GM12878 (cell line): ENCODE measurements at regions not wholly inside any gene's neighbourhood (a gene's known extent, or its start where the extent isn't known, plus 50 kb on each side); places are given as distances from the start of the nearest gene placed in this dataset.

ENCODE experiments used
- ATAC-seq: fragments of 200-7000 bp; cut with Tn5 transposase; 3 replicates; pipeline ENCODE4 v1.9.1; 2020; ENCODE audit warnings: mild to moderate bottlenecking, moderate library complexity
- BruUV-seq: library from RNA; stranded (reverse); fragments of 400-500 nt; replicated peaks from 2 replicates; lab custom pipeline; 2021; lab: Mats Ljungman, UMichigan
- CTCF ChIA-PET: fragments of 300-600 bp; sonication (Branson Sonifier 250); formaldehyde crosslinking; extraction: SDS; loops from one replicate; lab custom pipeline; 2021; ENCODE audit warnings: inconsistent platforms; lab: Yijun Ruan, JAX
- POLR2A ChIA-PET: fragments of 350-600 bp; formaldehyde crosslinking; extraction: SDS; loops from one replicate; lab custom pipeline; 2021; ENCODE audit warnings: inconsistent platforms; lab: Charles Lee
- RAD21 ChIA-PET: fragments of 300-600 bp; sonication (Branson Sonifier 250); formaldehyde crosslinking; loops from one replicate; lab custom pipeline; 2023; ENCODE audit warnings: antibody characterized with exemption; ENCODE audit not compliant: unreplicated experiment; lab: Charles Lee
- SMC1A ChIA-PET: fragments of 300-600 bp; sonication (Branson Sonifier 250); formaldehyde crosslinking; loops from one replicate; lab custom pipeline; 2023; ENCODE audit not compliant: unreplicated experiment, uncharacterized antibody; lab: Charles Lee
- DNase-seq: peaks from one replicate; pipeline ENCODE4 v3.0.0-alpha.2; 2011; ENCODE audit warnings: low read depth, low spot score
- FAIRE-seq: peaks from 3 replicates; lab custom pipeline; 2011; peaks lifted over from hg19 to GRCh38; lab: Jason Lieb, UNC
- H2AFZ ChIP-seq: 2 replicates; pipeline ENCODE4 v1.6.0; 2011; ENCODE audit warnings: low read depth, low read length, control low read depth; ENCODE audit not compliant: control insufficient read depth
- H3K27ac ChIP-seq: 2 replicates; pipeline ENCODE4 v1.5.1; 2011; ENCODE audit warnings: control low read depth; ENCODE audit not compliant: control insufficient read depth, insufficient read depth
- H3K27me3 ChIP-seq, 2 experiments: replicated peaks in 1 of 2; 2 replicates each; pipeline versions ENCODE4 v1.6.0 to v1.6.1; 2011; ENCODE audit warnings: low read length in 1 of 2; ENCODE audit not compliant: control insufficient read depth in 2 of 2, insufficient read depth in 2 of 2
- H3K36me3 ChIP-seq, 2 experiments: 2 replicates each; pipeline ENCODE4 v1.5.1; 2011; ENCODE audit warnings: low read length in 1 of 2; ENCODE audit not compliant: control insufficient read depth in 2 of 2, insufficient read depth in 2 of 2
- H3K4me1 ChIP-seq: 2 replicates; pipeline ENCODE4 v1.6.1; 2011; ENCODE audit warnings: mild to moderate bottlenecking, low read length, moderate library complexity, mixed read lengths; ENCODE audit not compliant: control insufficient read depth, insufficient read depth
- H3K4me2 ChIP-seq: 2 replicates; pipeline ENCODE4 v1.6.0; 2011; ENCODE audit warnings: control low read depth; ENCODE audit not compliant: control insufficient read depth, insufficient read depth
- H3K4me3 ChIP-seq: fragments of 200-600 bp; sonication (generic); 2 replicates; pipeline ENCODE4 v1.5.1; 2016
- H3K79me2 ChIP-seq: 2 replicates; pipeline ENCODE4 v1.6.0; 2011; ENCODE audit warnings: low read length; ENCODE audit not compliant: control insufficient read depth, insufficient read depth
- H3K9ac ChIP-seq: 2 replicates; pipeline ENCODE4 v1.8.0; 2011; ENCODE audit warnings: low read length, control low read depth, mixed read lengths; ENCODE audit not compliant: control insufficient read depth, insufficient read depth
- H3K9me3 ChIP-seq: replicated peaks from 3 replicates; pipeline ENCODE4 v1.5.1; 2011; ENCODE audit warnings: mild to moderate bottlenecking, low read length; ENCODE audit not compliant: control insufficient read depth, insufficient read depth
- H4K20me1 ChIP-seq: 2 replicates; pipeline ENCODE4 v1.6.0; 2011; ENCODE audit not compliant: control insufficient read depth, insufficient read depth
- ATF3 ChIP-seq: IDR thresholded peaks from 2 replicates; pipeline ENCODE4 v1.6.1; 2011; ENCODE audit warnings: low read depth, mild to moderate bottlenecking, low read length, moderate library complexity, borderline replicate concordance; ENCODE audit errors: extremely low read depth
- BCL3 ChIP-seq: IDR thresholded peaks from 2 replicates; pipeline ENCODE4 v1.6.1; 2011; ENCODE audit warnings: borderline replicate concordance, low read depth, mild to moderate bottlenecking, moderate library complexity, low read length; ENCODE audit not compliant: insufficient read depth, poor library complexity, severe bottlenecking
- CBFB ChIP-seq: IDR thresholded peaks from 2 replicates; pipeline ENCODE4 v1.6.1; 2016; ENCODE audit warnings: antibody characterized with exemption, low read depth
- CBX5 ChIP-seq: sonication (generic); IDR thresholded peaks from 2 replicates; pipeline ENCODE4 v1.6.1; 2016; ENCODE audit warnings: low read depth, moderate library complexity, mild to moderate bottlenecking, inconsistent platforms
- CREB1 ChIP-seq: IDR thresholded peaks from 2 replicates; pipeline ENCODE4 v1.6.1; 2012; ENCODE audit warnings: low read depth, mild to moderate bottlenecking, inconsistent platforms
- GABPA ChIP-seq: IDR thresholded peaks from 2 replicates; pipeline ENCODE4 v1.6.1; 2014; ENCODE audit warnings: antibody characterized with exemption, low read depth, mild to moderate bottlenecking, inconsistent platforms
- HDGF ChIP-seq: fragments of 450-650 bp; IDR thresholded peaks from 2 replicates; pipeline ENCODE4 v1.6.1; 2016; ENCODE audit warnings: antibody characterized with exemption
- IKZF2 ChIP-seq, 2 experiments: fragments of 450-650 bp; IDR thresholded peaks; 2 replicates each; pipeline ENCODE4 v1.6.1; 2017; ENCODE audit warnings: mild to moderate bottlenecking in 2 of 2, moderate library complexity in 2 of 2
- NFXL1 ChIP-seq: fragments of 450-650 bp; IDR thresholded peaks from 2 replicates; pipeline ENCODE4 v1.6.1; 2017; ENCODE audit warnings: antibody characterized with exemption, mild to moderate bottlenecking, borderline replicate concordance
- NR2C1 ChIP-seq: fragments of 450-650 bp; IDR thresholded peaks from 2 replicates; pipeline ENCODE4 v1.6.1; 2017; ENCODE audit warnings: antibody characterized with exemption, mild to moderate bottlenecking, moderate library complexity
- NR2F1 ChIP-seq: fragments of 450-650 bp; conservative IDR thresholded peaks from 2 replicates; pipeline ENCODE4 v1.6.1; 2017; ENCODE audit warnings: mild to moderate bottlenecking
- POLR2AphosphoS5 ChIP-seq: IDR thresholded peaks from 2 replicates; pipeline ENCODE4 v1.6.1; 2011; ENCODE audit warnings: mild to moderate bottlenecking, low read length, inconsistent platforms
- PRDM15 ChIP-seq: fragments of 450-650 bp; formaldehyde crosslinking; IDR thresholded peaks from 2 replicates; pipeline ENCODE4 v1.4.0; 2020; ENCODE audit warnings: mild to moderate bottlenecking, moderate library complexity
- WGBS: methylation state at CpG from one replicate; pipeline ENCODE4 v1.1.6; 2016; ENCODE audit warnings: low lambda C conversion rate; ENCODE audit not compliant: insufficient replicate concordance, insufficient coverage; ENCODE audit errors: missing lambda C conversion rate; 5-methylcytosine and 5-hydroxymethylcytosine counted together
- in situ Hi-C: fragments of 300-500 bp; cut with MboI; formaldehyde crosslinking; loops from 9 replicates; pipeline ENCODE4 v1.14.3; 2018; ENCODE audit warnings: mixed read lengths
- intact Hi-C: fragments of 100-400 bp; cut with micrococcal nuclease; formaldehyde crosslinking; loops from one replicate; pipeline ENCODE4 v1.14.2; 2022; ENCODE audit not compliant: unreplicated experiment
- TF ChIP-seq, protein P1 (sequence below): fragments of 450-650 bp; IDR thresholded peaks from 2 replicates; pipeline ENCODE4 v1.6.1; 2016; ENCODE audit warnings: mild to moderate bottlenecking
- TF ChIP-seq, protein P2 (sequence below): fragments of 450-650 bp; IDR thresholded peaks from 2 replicates; pipeline ENCODE4 v1.6.1; 2018; ENCODE audit warnings: borderline replicate concordance, mild to moderate bottlenecking; ENCODE audit not compliant: partially characterized antibody

- TF ChIP-seq IKZF2 (IDR thresholded peaks at IDR 0.05): no peak
- TF ChIP-seq, protein P1, sequence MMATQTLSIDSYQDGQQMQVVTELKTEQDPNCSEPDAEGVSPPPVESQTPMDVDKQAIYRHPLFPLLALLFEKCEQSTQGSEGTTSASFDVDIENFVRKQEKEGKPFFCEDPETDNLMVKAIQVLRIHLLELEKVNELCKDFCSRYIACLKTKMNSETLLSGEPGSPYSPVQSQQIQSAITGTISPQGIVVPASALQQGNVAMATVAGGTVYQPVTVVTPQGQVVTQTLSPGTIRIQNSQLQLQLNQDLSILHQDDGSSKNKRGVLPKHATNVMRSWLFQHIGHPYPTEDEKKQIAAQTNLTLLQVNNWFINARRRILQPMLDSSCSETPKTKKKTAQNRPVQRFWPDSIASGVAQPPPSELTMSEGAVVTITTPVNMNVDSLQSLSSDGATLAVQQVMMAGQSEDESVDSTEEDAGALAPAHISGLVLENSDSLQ: no peak
- TF ChIP-seq, protein P2, sequence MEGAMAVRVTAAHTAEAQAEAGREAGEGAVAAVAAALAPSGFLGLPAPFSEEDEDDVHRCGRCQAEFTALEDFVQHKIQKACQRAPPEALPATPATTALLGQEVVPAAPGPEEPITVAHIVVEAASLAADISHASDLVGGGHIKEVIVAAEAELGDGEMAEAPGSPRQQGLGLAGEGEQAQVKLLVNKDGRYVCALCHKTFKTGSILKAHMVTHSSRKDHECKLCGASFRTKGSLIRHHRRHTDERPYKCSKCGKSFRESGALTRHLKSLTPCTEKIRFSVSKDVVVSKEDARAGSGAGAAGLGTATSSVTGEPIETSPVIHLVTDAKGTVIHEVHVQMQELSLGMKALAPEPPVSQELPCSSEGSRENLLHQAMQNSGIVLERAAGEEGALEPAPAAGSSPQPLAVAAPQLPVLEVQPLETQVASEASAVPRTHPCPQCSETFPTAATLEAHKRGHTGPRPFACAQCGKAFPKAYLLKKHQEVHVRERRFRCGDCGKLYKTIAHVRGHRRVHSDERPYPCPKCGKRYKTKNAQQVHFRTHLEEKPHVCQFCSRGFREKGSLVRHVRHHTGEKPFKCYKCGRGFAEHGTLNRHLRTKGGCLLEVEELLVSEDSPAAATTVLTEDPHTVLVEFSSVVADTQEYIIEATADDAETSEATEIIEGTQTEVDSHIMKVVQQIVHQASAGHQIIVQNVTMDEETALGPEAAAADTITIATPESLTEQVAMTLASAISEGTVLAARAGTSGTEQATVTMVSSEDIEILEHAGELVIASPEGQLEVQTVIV: no peak
- TF ChIP-seq CBFB: no peak
- TF ChIP-seq NR2F1: no peak
- no peak for TF ChIP-seq CBX5
- TF ChIP-seq, all 136 proteins: peak for 0
Observed at GRCh38 chr10:52617346-52617745, 155.2 kb downstream of the MBL2 start (continued).

DNA sequence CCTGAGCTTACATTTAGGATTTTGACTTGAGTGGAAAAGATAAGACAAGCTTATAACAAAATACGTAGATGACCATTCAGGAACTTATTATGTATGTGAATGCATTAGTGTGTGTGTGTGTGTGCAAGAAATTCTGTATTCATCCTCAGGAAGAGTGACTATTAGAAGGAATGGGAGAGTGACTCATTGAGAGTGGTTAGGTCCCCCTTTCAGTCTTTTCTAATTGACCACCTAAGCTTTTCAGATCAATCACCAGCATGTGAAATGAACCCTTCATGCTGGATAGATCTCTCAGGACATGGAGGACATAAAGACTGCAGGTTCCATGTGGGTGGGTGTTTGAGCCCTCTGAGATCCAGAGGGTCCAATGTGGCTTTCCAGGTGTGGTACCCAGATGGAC, 153.5 kb downstream of the MBL2 start:
- 0% methylated on average over 1 of the region's 1 CpG for WGBS
- Histone ChIP-seq H3K27me3 (no peaks in the 10 kb centered on the region), H3K4me1 (no peaks in the 10 kb centered on the region), H3K79me2 (no peaks in the 10 kb centered on the region), H4K20me1 (no peaks in the 10 kb centered on the region), H2AFZ (no peak overlapping the region), H3K9me3 (no peaks in the 10 kb centered on the region), H3K9ac (no peak overlapping the region), H3K4me2 (no peak overlapping the region), H3K36me3 (no peaks in the 10 kb centered on the region), H3K4me3 (no peak overlapping the region), H3K27ac (no peak overlapping the region)
- in situ Hi-C loops (no loop called here), intact Hi-C loops (no loop called here)
- no TSS peak for BruUV-seq
- ATAC-seq: no peak
- RAD21 ChIA-PET: no interaction called here
- SMC1A ChIA-PET: no interaction called here
- POLR2A ChIA-PET: no interaction called here
- FAIRE-seq: no peak
- CTCF ChIA-PET: no interaction called here
- DNase-seq: no peak
- TF ChIP-seq ATF3: no peak
- TF ChIP-seq NR2C1: no peak
- TF ChIP-seq HDGF: no peak
- no peak for TF ChIP-seq NFXL1
- TF ChIP-seq GABPA: no peak
- TF ChIP-seq POLR2AphosphoS5: no peak
- TF ChIP-seq PRDM15 (CRISPR knock-in tag): no peak
- no peak for TF ChIP-seq BCL3
- TF ChIP-seq CREB1: no peak
